PC-3 (cell line): ENCODE measurements at regions not wholly inside any gene's neighbourhood (a gene's known extent, or its start where the extent isn't known, plus 50 kb on each side); places are given as distances from the start of the nearest gene placed in this dataset.
"Not testable (repeated sequence)": the region's sequence is repeated elsewhere in the genome, so short reads cannot be mapped to it uniquely, and the experiment has no call there.

Source experiments
- CTCF ChIP-seq: fragments of 300-600 bp; sonication (generic); conservative IDR thresholded peaks from 2 replicates; pipeline ENCODE4 v1.5.1; 2017; ENCODE audit warnings: antibody characterized with exemption, low read depth, mild to moderate bottlenecking, low read length
- EZH2 ChIP-seq: fragments of 300-600 bp; sonication (generic); IDR thresholded peaks from one replicate; pipeline ENCODE4 v1.6.1; 2017; ENCODE audit warnings: antibody characterized with exemption, mild to moderate bottlenecking, low read length; ENCODE audit not compliant: unreplicated experiment

- not testable (repeated sequence) for TF ChIP-seq CTCF, EZH2
These were observed 52.8 kb upstream of the ZNF532 start for GRCh38 chr18:58811859-58812258.
